Activated naive CD4-positive, alpha-beta T cell treated with anti-CD3 and anti-CD28 coated beads, Interleukin-2, amount 10 ng/mL, durations not matched to agents 7 days and 5 days (primary cell): ENCODE measurements at regions not wholly inside any gene's neighbourhood (a gene's known extent, or its start where the extent isn't known, plus 50 kb on each side); places are given as distances from the start of the nearest gene placed in this dataset.

Source experiments
- CTCF ChIA-PET: fragments of 350-600 bp; sonication (Branson Sonifier 250); formaldehyde crosslinking; loops from one replicate; lab custom pipeline; 2021; ENCODE audit warnings: antibody characterized with exemption; lab: Charles Lee
- DNase-seq: peaks from one replicate; pipeline ENCODE4 v3.0.0-alpha.2; 2020
- H3K27ac Mint-ChIP-seq: one replicate; pipeline ENCODE4 v1.8.0; 2021; ENCODE audit warnings: mild to moderate bottlenecking, moderate library complexity, mixed read lengths
- H3K27me3 Mint-ChIP-seq: one replicate; pipeline ENCODE4 v1.8.0; 2021; ENCODE audit warnings: mild to moderate bottlenecking, mixed read lengths
- H3K36me3 Mint-ChIP-seq: one replicate; pipeline ENCODE4 v1.8.0; 2021; ENCODE audit warnings: mixed read lengths
- H3K4me1 Mint-ChIP-seq: one replicate; pipeline ENCODE4 v1.8.0; 2021; ENCODE audit warnings: mixed read lengths
- H3K4me3 Mint-ChIP-seq: one replicate; pipeline ENCODE4 v1.8.0; 2021; ENCODE audit warnings: mild to moderate bottlenecking, moderate library complexity, mixed read lengths
- H3K9me3 Mint-ChIP-seq: one replicate; pipeline ENCODE4 v1.8.0; 2021; ENCODE audit warnings: mixed read lengths

- no peak overlapping the region for H3K4me3 Mint-ChIP-seq
- H3K4me1 Mint-ChIP-seq, result no peaks in the 10 kb centered on the region
- peaks cover 5% of the 10 kb centered on the region for H3K27me3 Mint-ChIP-seq
- CTCF ChIA-PET, result no interaction called here
- H3K36me3 Mint-ChIP-seq, result no peaks in the 10 kb centered on the region
- no peak overlapping the region for H3K27ac Mint-ChIP-seq
- no peak for DNase-seq
- no peaks in the 10 kb centered on the region for H3K9me3 Mint-ChIP-seq
Observed at GRCh38 chr11:45518141-45518832, 147.1 kb downstream of the CHST1 start.

DNA sequence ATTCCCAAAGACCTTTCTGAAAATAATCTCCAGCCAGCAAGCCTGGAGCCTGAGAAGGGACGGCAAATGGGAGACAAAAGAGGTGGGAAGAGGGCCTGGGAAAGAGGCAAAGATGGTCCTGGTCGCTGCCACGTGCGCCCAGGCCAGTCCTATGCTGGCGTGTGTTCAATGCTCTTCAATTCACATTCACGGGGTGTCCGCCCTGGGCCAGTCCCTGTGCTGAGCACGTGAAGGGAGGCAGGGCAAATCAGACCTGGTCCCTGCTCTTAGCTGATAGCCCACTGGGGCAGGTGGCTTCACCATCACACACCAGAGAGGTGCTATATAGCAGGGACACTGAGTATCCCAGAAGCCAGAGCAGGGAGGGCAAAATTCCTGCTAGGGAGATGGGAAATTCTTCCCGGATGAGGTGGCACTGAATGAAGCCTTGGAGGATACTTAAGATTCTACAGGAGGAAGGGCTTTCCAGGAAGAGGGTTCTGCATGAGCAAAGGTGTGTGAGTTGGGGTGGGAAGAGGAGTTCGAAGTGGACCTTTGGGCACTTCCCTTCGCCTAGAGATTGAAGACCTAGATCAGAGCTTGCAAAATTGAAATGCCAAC, 148.2 kb downstream of the CHST1 start:
- H3K9me3 Mint-ChIP-seq, result no peaks in the 10 kb centered on the region
- H3K36me3 Mint-ChIP-seq, result no peaks in the 10 kb centered on the region
- no peak overlapping the region for H3K27ac Mint-ChIP-seq
- no peak for DNase-seq
- no peak overlapping the region for H3K4me3 Mint-ChIP-seq
- peaks cover 5% of the 10 kb centered on the region for H3K27me3 Mint-ChIP-seq
- H3K4me1 Mint-ChIP-seq, result no peaks in the 10 kb centered on the region
- CTCF ChIA-PET, result interaction anchor here (0.9 kb wide), 1 partner anchor 15 kb away, joined by 3 read pairs; no protein-coding TSS in a partner anchor

DNA sequence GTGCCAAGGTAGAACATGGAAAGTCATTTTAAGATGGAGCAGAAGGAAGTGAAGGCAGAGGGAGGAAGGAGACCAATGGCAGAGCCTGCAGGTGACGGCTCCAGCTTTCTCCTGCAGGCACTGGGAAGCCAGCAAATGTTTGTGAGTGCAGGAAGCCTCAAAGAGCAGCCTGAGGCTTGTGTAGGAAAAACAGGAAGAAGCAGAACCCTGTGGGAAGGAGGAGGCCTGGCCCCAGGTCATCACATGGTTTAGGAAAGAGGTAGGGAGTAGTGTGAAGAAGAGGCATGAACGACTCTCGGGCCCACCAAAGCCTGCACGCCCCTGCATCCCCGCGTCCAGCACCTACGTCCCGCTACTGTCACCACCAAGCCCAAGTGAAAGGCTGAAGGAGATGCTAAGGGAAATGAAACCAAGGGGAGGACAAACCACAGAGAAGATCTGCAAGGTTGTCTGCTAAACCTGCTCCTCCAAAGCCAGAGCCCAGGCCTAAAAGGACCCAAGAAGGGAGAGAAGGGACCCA, 151.5 kb downstream of the CHST1 start:
- no peaks in the 10 kb centered on the region for H3K36me3 Mint-ChIP-seq
- no peaks in the 10 kb centered on the region for H3K27me3 Mint-ChIP-seq
- H3K4me3 Mint-ChIP-seq, result no peak overlapping the region
- CTCF ChIA-PET, result no interaction called here
- H3K4me1 Mint-ChIP-seq, result no peaks in the 10 kb centered on the region
- no peaks in the 10 kb centered on the region for H3K9me3 Mint-ChIP-seq
- H3K27ac Mint-ChIP-seq, result no peak overlapping the region
- no peak for DNase-seq

GRCh38 chr11:45512471-45513148, 152.8 kb downstream of the CHST1 start:
- CTCF ChIA-PET, result no interaction called here
- Mint-ChIP-seq H3K4me3 (no peak overlapping the region), H3K36me3 (no peaks in the 10 kb centered on the region), H3K4me1 (no peaks in the 10 kb centered on the region), H3K27ac (no peak overlapping the region), H3K9me3 (no peaks in the 10 kb centered on the region), H3K27me3 (peaks cover 4% of the 10 kb centered on the region)
- DNase-seq, result no peak

DNA sequence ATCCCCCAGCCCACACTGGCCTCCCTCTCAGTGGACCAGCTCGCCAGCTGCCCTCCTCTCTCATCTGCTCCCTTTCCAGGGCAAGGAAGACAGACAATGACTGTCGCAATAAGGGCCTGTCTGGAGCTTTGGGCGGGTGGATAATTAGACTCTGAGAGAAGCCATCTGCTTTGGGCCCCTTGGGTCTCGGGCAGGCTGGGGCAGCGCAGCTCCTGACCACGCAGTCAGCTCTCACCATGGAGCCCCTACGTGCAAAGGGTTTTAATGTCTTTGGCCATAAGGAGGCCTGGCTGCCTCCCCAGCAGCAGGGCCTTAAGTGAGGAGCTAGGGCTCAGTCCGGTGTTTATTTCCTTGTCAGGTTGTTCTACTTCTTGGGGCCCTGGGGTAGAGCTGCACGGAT, 153.9 kb downstream of the CHST1 start:
- Mint-ChIP-seq H3K4me3 (no peak overlapping the region), H3K9me3 (no peaks in the 10 kb centered on the region), H3K27me3 (peaks cover 4% of the 10 kb centered on the region), H3K36me3 (no peaks in the 10 kb centered on the region), H3K4me1 (no peaks in the 10 kb centered on the region), H3K27ac (no peak overlapping the region)
- CTCF ChIA-PET, result no interaction called here
- no peak for DNase-seq

GRCh38 chr11:45507916-45508315, 157.5 kb downstream of the CHST1 start:
- H3K9me3 Mint-ChIP-seq, result no peaks in the 10 kb centered on the region
- DNase-seq, result no peak
- no peaks in the 10 kb centered on the region for H3K36me3 Mint-ChIP-seq
- no peak overlapping the region for H3K27ac Mint-ChIP-seq
- no peak overlapping the region for H3K4me3 Mint-ChIP-seq
- H3K4me1 Mint-ChIP-seq, result no peaks in the 10 kb centered on the region
- CTCF ChIA-PET, result no interaction called here
- H3K27me3 Mint-ChIP-seq, result peaks cover 4% of the 10 kb centered on the region

- H3K4me3 Mint-ChIP-seq, result no peak overlapping the region
- H3K27me3 Mint-ChIP-seq, result peaks cover 16% of the 10 kb centered on the region
- H3K36me3 Mint-ChIP-seq, result no peaks in the 10 kb centered on the region
- CTCF ChIA-PET, result no interaction called here
- H3K27ac Mint-ChIP-seq, result no peak overlapping the region
- H3K4me1 Mint-ChIP-seq, result no peaks in the 10 kb centered on the region
- no peak for DNase-seq
- H3K9me3 Mint-ChIP-seq, result no peaks in the 10 kb centered on the region
Observed at GRCh38 chr11:45503311-45503710, 162.1 kb downstream of the CHST1 start.

GRCh38 chr11:45502226-45502545, 163.2 kb downstream of the CHST1 start:
- Mint-ChIP-seq H3K27ac (no peak overlapping the region), H3K36me3 (no peaks in the 10 kb centered on the region), H3K27me3 (peaks cover 12% of the 10 kb centered on the region), H3K4me1 (no peaks in the 10 kb centered on the region), H3K4me3 (no peak overlapping the region), H3K9me3 (no peaks in the 10 kb centered on the region)
- DNase-seq, result no peak
- CTCF ChIA-PET, result no interaction called here

DNA sequence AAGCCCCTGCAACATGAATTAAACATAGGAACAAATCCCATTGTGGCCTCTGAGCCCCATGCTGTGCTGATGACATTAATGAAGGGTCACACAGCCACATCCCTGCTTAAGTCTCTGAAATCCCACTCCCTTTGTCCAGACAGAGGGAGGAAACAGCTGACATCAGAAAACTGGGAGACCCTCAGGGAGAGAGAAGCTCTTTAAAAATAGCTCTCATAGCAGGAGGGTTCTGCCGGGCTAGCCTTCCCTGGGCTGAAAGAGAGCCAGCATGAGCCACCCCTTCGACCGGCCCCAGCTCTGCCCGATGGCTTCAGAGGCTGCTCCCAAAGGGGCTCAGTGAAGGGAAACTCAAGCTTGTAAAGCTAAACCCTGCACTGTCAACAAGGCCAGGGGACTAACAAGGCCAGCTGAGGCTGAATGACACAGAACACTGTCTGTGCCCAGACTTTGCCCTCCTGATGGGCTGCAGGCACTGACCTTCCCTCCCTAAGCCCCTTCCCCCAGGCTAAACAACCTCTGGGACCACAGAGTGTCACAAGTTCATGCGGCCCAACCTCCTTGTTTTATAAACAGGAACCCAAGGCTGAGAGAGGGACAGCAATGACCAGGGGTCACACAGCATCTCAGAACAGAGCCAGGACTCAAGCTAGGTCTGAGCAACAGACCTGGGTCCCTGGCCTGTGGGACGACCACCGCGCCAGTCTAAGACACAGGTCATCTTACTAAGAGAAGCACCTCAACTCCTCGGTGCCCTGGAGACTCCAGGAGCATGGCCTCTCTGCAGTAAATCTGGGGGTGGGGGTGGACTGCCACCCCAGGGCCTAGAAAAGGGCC, 163.8 kb downstream of the CHST1 start:
- H3K4me3 Mint-ChIP-seq, result no peak overlapping the region
- CTCF ChIA-PET, result no interaction called here
- H3K27me3 Mint-ChIP-seq, result peaks cover 12% of the 10 kb centered on the region
- H3K36me3 Mint-ChIP-seq, result no peaks in the 10 kb centered on the region
- H3K27ac Mint-ChIP-seq, result no peak overlapping the region
- no peaks in the 10 kb centered on the region for H3K4me1 Mint-ChIP-seq
- no peak for DNase-seq
- H3K9me3 Mint-ChIP-seq, result no peaks in the 10 kb centered on the region

DNA sequence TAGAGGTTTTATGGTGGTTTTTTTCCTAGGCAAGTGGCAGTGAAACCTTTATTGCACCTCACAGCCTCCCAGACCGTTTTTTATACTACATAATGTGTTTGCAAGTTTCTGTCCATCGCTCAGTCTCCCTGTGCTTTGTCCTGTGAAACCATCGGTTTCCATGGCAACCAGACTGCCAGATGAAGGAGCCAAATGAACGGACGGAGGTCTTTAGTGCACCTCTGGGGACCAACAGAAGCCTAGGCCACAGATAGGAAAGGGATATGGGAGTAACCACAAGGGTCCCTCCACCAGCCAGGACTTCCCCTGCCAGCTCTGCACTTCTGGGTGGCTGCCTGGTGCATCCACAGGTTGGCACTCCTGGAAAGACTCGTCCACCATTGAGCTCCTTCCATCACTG, 165.0 kb downstream of the CHST1 start:
- no peak overlapping the region for H3K4me3 Mint-ChIP-seq
- H3K4me1 Mint-ChIP-seq, result no peaks in the 10 kb centered on the region
- no peaks in the 10 kb centered on the region for H3K9me3 Mint-ChIP-seq
- no peaks in the 10 kb centered on the region for H3K36me3 Mint-ChIP-seq
- no peak for DNase-seq
- CTCF ChIA-PET, result no interaction called here
- no peak overlapping the region for H3K27ac Mint-ChIP-seq
- H3K27me3 Mint-ChIP-seq, result peaks cover 12% of the 10 kb centered on the region

- H3K27me3 Mint-ChIP-seq, result peaks cover 18% of the 10 kb centered on the region
- CTCF ChIA-PET, result no interaction called here
Observed at GRCh38 chr11:45494738-45495137, 170.7 kb downstream of the CHST1 start.

GRCh38 chr11:45489281-45489905, 176.0 kb downstream of the CHST1 start:
- Mint-ChIP-seq H3K4me3 (no peak overlapping the region), H3K27ac (no peak overlapping the region), H3K36me3 (no peaks in the 10 kb centered on the region), H3K9me3 (no peaks in the 10 kb centered on the region), H3K27me3 (peaks cover 10% of the 10 kb centered on the region), H3K4me1 (no peaks in the 10 kb centered on the region)
- CTCF ChIA-PET, result no interaction called here
- DNase-seq, result no peak

More at GRCh38 chr11:45494738-45495137, 170.7 kb downstream of the CHST1 start:
- H3K4me1 Mint-ChIP-seq, result no peaks in the 10 kb centered on the region
- H3K9me3 Mint-ChIP-seq, result no peaks in the 10 kb centered on the region
- H3K4me3 Mint-ChIP-seq, result no peak overlapping the region
- DNase-seq, result no peak
- no peaks in the 10 kb centered on the region for H3K36me3 Mint-ChIP-seq
- no peak overlapping the region for H3K27ac Mint-ChIP-seq

DNA sequence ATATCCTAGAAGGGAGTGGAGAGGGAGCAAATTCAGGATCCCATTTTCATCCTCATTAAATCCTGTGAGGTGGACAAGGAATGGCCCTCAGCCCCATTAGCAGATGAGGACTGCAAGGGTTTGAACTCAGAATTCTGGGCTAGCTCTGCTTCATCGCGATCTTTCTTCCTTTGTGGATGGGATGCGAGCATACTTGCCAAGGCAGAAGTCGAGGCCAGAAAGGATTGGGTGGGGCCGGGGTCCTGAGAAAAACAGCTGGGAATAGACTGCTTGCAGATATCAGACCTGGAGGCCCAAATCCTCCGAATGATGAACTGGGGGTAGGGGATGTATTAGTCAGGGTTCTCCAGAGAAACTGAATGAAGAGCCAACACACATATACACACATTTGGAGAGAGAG, 179.0 kb downstream of the CHST1 start:
- no peaks in the 10 kb centered on the region for H3K36me3 Mint-ChIP-seq
- H3K4me1 Mint-ChIP-seq, result no peaks in the 10 kb centered on the region
- H3K27ac Mint-ChIP-seq, result no peak overlapping the region
- H3K27me3 Mint-ChIP-seq, result peaks cover 25% of the 10 kb centered on the region
- H3K4me3 Mint-ChIP-seq, result no peak overlapping the region
- no peaks in the 10 kb centered on the region for H3K9me3 Mint-ChIP-seq
- no peak for DNase-seq
- CTCF ChIA-PET, result interaction anchor here (1.4 kb wide), 1 partner anchor 168 kb away, joined by 4 read pairs; no protein-coding TSS in a partner anchor
